Kidney tubule cell (primary cell): ENCODE measurements at regions not wholly inside any gene's neighbourhood (a gene's known extent, or its start where the extent isn't known, plus 50 kb on each side); places are given as distances from the start of the nearest gene placed in this dataset.
"Not testable (repeated sequence)": the region's sequence is repeated elsewhere in the genome, so short reads cannot be mapped to it uniquely, and the experiment has no call there.

Experiments
- DNase-seq: peaks from one replicate; pipeline ENCODE4 v3.0.0-alpha.2; 2018; ENCODE audit warnings: low spot score

DNA sequence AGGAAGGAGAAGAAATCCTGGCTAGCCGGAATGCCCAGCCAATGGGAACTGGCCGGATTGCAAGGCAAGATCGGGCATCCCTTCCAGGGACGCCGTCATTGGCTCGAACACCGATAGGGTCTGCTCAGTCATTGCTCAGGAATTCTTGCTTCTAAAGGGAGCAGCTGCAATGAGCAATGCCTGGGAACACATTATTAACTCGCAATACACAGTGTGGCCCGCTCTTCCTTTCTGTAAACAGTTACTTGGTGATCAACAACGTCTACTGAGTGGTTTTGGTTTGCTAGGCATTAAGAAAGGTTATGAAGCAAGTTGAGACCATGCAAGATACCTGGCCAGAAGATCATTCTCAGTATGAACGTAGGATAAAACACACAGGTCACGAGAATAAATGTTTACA lies 165.4 kb upstream of the CITED2 start:
- peak; percentile 98 for DNase-seq

DNA sequence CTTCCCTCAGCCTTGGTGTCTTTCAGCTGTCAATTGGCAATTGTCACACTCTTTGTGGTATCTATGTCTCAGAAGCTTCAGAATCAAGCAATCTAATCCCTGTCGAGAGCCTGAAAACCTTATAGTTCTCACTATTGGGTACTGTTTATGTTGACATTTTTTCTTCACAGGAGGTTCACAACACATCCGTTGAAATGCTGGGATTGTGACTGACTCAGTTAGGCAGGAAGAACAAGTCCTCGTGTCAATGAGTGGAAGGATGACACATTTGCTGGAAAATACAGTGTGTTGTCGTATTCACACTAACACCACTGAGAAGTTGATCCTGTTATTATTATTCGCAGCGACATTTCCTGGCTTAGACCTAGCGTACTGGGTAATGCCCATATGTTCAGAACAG lies 163.9 kb upstream of the CITED2 start:
- DNase-seq, result peak; percentile 43

DNA sequence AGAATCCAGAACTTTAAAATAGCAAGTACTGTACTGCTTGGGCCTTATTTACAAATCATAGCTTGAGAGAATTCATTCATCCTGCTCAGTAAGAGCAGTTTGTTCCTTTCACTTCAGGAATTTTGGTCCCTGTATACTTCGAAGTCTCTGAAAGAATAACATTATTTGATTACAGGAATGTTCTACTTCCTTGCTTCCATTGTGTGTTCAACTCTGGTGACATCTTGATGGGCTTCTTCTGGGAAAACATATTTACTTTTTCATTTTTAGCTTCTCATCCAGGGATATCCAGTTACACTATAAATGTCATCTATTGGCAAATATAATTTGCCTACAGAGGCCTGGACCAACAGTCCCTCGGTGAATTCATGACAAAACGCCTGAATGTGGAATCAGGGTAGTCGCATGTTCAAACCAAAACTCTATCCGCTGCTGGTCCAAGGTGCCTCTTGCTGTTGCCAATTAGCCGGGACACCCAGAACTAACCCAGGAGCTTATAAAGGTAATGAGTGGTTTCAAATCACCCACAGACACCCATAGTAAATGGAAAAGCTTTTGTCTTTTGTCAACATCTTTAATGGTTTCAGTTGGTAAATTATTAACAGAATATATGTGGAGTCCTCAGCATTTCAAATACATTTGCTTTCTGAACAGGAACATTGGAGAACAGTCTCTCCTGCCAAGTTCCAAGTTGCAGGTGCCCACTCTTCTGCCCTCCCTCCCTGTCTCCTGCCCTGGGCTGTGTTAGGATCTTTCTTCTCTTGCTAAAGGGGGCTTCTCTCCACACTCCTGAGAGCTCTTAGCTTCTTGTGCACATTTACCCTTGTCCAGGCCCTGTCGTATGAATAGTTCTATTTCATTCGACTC lies 162.5 kb upstream of the CITED2 start:
- DNase-seq, result peak; percentile 60

DNA sequence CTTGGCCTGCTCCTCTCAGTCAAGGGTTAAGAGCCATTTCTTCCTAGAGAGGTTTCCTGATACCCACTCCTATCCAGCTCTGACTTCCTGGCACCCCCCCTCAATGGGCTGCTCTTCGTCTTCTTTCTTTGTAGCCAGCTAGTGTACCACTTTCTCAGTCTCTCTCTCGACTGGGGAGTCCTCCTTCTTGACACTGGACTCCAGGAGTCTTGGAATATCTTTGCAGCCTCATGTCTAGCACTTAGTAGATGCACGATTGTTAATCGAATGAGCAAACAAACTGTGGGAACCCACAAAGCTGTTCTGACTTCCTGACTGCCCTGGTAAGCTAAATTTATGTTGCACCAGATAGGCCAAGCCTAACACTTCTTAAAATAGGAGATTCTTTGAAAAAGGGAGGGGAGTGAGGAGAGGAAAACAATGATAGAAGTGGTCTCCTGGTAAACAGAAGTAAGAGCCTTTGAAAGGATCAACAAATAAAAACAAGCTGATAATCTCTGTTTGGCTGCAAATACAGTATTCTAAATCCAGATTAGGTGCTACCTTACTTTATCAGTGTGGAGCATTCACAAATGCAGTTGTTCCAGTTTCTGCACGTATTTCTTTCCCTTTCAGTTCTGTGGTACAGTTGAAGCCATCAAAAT lies 160.1 kb upstream of the CITED2 start:
- no peak for DNase-seq

DNA sequence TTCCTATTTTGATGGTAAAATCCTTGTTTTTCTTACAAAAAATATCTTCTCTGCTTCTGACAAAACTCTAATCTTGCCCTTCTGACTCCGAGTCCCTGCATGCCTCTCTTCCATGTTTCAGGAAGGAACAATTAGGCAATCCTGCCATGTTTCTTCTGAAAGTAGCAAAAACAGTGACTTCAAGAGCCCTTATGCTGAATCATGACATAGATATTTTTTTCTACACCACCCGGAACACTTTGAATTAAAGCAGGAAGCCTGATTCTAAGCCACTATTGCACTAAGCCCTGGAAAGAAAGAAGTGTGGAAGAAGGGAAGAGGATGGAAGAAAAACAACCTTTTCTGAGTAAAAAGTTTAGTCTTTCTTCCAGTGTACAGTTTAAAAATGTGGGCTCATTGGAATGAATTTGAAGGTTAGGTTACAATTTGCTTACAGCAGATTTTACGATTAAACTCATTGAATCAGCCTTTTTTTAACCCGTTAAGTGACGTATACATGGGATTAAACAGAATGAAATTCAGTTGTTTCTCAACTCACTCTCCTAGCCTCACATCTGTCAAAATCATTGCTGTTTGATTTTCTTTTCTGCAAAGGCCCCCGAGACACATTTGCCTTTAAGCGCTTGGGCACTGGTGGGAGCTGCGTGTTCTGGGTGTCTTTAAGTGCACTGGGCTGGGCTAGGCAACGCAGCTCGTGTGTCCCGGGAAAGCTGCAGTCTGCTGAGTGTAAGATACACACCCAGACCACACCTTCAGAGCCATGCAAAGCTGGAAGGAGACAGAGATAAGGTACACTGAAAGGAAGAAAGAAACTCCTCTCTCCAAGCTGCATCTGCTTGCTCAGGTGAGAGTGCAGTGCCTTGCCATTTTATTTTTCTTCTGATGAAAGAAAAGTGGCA lies 159.4 kb upstream of the CITED2 start:
- DNase-seq, result peak; percentile 84

DNA sequence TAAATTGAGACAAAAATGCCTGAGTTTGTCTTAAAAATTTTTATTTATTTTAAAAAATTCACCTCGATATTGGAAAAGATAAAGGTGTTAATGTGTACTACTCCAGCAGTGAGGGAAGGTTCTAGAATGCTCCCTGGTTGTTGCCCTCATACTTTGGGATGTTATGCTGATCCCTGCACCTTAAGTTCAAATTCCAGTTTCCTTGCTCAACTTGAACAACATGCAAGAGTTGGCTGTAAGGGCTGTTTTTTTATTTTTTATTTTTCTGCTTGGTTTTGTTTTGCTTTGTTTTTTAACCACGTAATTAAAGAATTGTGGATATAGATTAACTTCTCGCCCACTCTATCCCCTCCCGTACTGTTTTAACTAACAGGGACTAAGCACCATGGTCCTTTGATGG lies 158.7 kb upstream of the CITED2 start:
- DNase-seq, result no peak

DNA sequence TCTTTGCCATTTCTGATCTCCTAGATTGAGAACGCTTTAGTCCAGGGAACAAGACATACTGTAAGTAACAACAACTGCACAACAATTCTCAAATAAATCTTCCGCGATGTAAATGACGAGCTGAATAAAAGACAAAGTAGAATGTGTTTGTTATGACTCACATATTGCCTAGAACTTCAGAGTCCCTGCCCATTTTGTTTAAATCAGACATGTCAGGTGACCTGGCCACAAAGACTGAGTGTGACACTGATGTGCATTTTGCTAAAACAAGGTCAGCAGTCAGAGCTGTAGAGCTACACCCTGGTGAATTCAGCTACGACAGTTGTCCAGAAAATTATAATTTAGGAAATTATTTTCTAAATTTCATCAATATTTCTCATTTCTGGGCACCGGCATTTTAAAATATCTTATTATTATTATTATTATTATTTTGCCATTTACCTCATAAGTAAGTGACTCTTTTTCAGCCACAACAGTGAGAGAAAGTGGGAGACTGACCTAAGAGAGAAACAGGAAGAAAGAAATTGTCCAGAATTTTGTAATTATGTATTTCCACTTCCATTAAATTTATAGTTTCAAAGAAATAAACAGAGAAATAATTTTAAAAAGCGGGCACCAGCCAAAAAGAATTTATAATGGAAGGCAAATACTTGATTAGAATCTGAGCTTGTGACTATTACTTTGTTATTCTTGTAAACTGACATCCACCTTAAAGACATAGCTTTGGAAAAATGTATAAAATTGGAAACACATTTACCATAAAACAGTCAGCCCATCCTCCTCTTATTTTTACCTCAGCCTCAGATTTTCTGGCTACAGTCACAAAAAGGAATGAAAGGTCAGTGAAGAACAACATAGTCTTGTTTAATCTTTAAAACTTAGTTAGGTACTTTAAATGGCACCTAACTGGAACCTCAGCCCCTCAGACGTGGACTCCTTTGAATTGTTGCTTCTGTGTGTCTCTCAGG lies 157.0 kb upstream of the CITED2 start:
- peak; percentile 53 for DNase-seq

DNA sequence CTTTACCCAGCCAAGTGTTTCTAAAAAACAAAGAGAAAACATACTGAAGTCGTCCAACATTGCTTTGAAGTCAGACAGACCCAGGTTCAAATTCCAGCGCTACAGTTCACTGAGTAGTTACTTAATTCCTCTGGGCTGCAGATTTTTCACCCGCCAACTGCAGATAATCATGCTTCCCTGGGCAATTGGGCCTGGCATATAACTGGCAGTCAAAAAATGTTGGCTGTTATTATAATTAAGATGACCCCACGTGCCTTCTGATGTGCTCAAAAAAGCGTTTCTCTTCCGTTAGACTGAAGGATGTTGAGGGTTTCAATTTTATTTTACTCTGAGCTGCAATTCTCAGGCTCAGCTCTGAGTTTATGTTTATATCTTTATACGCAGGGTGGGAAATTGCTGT lies 156.1 kb upstream of the CITED2 start:
- peak; percentile 68 for DNase-seq

DNA sequence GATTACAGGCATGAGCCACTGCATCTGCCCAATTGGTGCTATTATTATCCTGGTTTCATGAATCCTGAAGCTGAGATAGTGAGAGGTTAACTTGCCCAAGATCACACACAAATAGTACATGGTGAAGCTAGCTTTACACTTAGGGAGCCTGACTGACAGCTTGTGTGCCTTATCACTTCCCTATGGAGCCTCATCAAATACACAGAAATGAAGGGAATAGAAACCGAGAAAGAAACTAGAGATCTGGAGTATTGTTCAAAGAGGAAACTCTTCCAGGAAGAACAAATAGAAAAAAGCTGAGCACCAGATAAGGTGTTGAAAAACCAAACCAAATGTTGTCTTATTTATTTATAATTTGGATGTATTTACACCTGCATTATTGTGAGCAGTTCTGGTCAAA lies 155.0 kb upstream of the CITED2 start:
- DNase-seq, result no peak

DNA sequence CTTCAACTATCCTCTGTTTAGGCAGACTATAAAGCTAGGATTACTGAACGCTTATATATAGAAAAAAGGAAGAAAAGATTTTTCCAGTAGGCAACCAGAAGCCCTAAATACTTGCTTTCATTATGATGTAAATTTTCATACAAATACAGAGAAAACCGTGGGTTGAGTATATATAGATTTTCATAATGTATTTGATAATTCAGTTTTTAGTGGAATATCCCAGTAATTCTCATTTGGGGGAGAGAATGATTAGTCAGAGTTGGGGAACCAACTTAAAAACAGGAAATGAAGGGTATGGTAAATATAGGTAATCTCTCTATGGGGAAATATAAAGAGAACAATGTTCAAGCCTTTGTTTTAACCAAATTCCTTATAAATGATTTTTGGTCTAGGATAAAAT lies 154.0 kb upstream of the CITED2 start:
- DNase-seq, result no peak

DNA sequence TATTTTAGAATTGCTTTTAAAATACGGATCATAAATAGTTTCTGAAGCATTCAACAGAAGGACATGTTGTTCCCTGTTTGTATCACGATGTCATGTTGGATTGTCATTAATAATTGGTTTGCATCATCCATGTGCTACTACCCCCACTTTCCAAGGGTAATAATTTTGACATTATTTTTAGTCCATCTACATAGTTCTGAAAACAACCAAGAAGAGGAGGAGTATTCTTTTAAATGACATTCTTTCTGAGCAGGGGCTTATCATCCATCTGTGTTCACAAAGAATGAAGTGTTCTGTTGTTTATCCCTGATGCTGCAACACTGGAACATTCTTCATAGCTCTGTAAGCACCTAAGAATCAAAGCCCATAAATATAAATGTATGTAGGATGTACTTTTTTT lies 151.0 kb upstream of the CITED2 start:
- no peak for DNase-seq

DNA sequence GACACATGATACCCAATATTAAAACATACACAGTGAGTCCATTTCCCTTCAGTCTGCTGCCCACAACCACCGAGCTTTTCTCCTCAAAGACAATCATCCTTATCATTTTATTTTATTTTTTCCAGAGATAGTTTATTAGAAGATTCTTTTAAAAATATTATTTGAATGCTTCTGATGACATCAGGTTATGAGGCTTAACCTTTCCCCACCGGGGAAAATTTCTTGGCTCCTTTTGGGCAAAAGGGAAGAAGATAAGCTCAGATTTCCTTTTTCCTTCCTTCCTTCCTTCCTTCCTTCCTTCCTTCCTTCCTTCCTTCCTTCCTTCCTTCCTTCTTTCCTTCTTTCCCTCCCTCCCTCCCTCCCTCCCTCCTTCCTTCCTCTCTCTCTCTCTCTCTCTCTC lies 149.5 kb upstream of the CITED2 start:
- no peak for DNase-seq

DNA sequence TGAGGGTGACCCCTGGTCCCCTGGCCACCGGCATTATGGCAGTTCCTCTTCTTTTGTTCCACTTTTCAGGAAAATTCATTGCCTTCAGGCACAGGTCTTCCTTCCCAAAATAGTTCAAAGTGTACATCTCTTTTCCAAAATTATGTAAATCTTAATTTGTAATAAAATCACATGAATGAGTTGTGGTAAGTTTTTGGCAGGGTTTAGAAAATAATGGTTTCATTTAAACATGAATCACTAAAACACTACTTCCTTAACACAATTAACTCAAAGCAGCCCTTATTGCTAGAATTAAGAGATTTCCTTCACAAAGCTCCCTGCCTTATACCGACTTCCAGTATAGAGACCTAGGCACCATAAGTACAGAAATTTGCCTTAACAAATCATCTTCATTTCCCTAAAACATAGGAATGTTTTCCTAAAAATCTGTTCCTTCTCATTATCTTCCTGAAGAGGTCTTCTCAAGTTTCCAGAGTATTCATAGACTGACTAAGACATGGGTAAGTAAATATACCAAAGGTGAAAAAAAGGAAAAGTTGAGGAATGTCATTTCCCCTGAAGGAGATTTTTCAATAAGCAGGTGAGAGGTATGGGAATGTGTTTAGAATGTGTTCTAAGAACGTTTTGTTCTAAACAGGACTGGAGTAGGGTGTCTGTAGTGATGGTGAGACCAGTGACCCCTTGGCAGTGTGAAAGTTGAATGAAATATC lies 148.2 kb upstream of the CITED2 start:
- no peak for DNase-seq

DNA sequence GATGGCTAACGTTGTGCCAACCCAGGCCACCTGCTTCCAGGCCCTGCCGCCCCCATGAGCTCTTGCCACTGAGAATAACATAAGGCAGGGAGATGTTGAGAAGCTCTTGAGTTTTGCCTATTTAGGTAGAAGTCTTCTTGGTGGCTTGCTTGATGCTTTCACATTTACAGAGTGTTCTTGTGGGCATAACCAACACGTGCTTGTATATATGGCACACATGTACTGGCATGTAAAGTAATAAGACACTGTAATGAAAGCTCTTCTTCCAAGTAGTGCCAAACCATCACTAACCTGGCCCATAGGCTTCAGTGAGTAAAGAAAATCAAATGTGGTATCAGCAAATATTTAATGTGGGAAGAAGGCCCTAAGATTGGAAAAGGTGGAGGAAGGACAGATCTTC lies 146.9 kb upstream of the CITED2 start:
- no peak for DNase-seq

DNA sequence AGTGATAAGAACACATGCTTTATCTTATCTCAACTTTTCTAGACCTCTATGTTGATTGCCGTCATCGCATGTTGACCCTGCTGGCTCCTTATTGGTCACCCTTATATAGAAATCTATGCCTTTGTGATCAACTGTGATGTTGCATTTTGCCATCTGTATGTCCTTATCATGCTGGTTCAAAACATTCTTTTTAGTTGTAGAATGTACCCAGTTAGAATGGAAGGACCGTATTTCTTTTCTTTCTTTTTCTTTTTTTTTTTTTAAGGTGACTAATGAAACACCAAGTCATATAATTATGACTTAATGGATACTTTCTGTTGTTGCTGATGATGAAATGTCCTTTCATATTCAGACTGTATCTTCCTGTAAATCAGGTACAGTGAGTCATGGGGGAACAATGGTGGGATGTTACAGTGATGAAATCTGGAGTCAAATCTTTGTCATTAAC lies 145.9 kb upstream of the CITED2 start:
- DNase-seq, result peak; percentile 44

DNA sequence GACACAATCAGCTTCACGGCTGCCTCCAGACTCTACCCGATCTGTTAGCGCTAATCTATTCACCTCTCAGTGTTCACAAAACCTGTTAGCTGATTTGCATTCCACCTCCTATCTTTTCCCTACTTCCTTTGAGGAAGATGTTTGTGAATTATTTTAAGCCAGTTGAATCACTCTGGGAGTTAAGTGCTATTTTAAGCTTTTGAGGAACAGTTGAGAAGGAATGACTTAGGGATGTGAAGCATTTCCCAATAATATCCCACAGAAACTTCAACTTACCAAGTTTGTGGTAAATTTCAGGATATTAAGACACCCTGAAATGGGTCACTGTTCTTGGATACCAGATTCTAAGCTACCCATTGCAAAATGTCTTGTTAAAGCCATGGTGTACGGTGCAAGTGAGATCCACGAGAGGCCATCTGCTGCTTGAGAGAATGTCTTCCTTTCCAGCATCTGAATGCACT lies 145.2 kb upstream of the CITED2 start:
- DNase-seq, result peak; percentile 48

DNA sequence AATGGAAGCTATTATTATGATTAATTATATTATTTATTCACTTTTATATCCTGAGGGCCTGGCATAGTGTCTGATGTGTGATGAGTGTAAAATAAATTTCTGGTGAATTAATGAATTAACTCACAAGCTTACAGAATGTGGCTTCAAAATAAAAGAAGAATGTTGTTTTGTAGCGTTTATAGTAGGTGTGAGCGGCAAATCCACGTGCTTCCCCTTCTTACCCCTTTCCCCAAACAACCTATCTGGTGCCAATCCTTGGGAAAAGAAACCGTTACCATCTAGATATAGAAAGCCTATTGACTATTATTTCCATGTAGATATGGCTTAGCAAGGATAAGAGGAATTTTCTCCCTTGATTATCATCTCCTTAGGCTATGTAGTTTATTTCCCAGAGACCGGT lies 144.6 kb upstream of the CITED2 start:
- DNase-seq, result no peak

DNA sequence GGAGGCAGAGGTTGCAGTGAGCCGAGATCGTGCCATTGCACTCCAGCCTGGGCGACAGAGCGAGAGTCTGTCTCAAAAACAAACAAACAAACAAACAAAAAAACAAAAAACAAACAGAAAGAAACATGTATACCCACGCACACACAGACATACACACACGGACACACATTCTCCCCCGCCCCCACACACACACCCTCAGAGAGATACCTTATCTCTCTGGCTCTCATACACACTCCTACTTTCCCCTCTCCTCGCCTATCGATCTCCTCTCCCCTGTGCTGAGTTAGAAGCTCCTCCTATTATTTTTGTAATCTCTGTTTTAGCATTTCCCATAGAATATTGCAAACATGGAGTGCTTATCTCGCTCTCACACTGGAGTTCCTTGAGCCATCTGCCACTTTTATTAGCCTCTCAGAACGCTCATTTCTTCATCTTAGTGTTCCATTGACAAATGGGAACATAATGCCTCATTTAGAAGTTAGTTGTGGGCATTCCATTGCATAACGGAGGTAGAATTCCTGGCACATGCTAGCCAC lies 144.2 kb upstream of the CITED2 start:
- no peak for DNase-seq

DNA sequence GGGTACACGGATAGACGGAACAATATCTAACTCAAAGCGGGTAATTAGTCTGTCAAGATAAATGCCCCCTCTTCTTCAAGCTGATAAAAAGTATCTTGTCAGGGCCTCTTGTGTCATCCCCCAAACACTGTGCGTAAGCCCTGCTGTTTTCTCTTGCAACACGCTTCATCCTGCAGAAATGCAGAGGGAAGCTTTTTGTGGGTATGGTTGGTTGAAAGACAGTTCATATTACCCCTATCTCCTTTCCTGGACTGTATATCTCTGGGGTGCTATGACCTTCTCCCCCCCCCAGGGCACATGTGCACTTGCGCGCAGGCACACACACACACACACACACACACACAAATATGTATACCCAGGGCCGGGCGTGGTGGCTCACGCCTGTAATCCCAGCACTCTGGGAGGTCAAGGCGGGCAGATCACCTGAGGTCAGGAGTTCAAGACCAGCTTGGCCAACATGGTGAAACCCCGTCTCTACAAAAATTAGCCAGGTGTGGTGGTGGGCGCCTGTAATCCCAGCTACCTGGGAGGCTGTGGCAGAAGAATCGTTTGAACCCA lies 143.6 kb upstream of the CITED2 start:
- not testable (repeated sequence) for DNase-seq

DNA sequence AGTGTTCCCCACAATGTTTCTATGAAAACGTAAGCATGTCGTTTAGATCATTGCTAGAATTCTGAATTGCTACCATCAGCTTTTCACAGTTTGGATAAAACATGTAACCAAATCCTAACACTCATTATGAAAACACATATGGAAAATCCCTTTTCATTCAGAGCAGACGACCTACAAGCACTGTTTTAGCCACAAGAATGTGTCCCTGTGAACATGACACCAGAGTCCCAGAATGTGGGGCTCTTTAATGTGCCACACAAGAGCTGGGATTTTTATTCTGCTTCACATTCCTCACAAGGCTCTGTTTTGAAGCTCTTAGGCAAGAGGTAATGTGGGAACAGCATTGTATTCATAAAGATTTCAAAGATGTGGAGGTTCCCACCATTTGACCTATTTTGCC lies 141.1 kb upstream of the CITED2 start:
- DNase-seq, result peak; percentile 45
